ENCODE measurements at regions not wholly inside any gene's neighbourhood (a gene's known extent, or its start where the extent isn't known, plus 50 kb on each side); places are given as distances from the start of the nearest gene placed in this dataset.
A peak's percentile ranks its signal among the peaks of the same experiment; 100 is the strongest.
"Not testable (repeated sequence)": the region's sequence is repeated elsewhere in the genome, so short reads cannot be mapped to it uniquely, and the experiment has no call there.

- DNase-seq (ENCODE audit: low read depth): no peak
Observed at GRCh38 chr6:169101036-169101805, 152.4 kb downstream of the THBS2 start.

- DNase-seq (ENCODE audit: low read depth): no peak
Observed at GRCh38 chr6:169099411-169100202, 154.0 kb downstream of the THBS2 start.

DNA sequence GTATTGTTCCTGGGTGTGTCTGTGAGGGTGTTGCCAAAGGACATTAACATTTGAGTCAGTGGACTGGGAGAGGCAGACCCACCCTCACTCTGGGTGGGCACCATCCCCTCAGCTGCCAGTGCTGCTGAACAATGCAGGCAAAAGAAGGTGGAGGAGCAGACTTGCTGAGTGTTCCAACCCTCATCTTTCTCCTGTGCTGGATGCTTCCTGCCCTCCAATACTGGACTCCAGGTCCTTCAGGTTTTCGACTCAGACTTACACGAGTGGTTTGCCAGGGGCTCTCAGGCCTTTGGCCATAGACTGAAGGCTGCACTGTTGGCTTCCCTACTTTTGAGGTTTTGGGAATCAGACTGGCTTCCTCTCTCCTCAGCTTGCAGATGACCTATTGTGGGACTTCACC, 155.0 kb downstream of the THBS2 start:
- not testable (repeated sequence) for DNase-seq (ENCODE audit: low read depth)

- DNase-seq (ENCODE audit: low read depth): no peak
Observed at GRCh38 chr6:169098116-169098515, 155.5 kb downstream of the THBS2 start.

- DNase-seq (ENCODE audit: low read depth): peak; percentile 97
Observed at GRCh38 chr6:169097381-169097959, 156.2 kb downstream of the THBS2 start.

DNA sequence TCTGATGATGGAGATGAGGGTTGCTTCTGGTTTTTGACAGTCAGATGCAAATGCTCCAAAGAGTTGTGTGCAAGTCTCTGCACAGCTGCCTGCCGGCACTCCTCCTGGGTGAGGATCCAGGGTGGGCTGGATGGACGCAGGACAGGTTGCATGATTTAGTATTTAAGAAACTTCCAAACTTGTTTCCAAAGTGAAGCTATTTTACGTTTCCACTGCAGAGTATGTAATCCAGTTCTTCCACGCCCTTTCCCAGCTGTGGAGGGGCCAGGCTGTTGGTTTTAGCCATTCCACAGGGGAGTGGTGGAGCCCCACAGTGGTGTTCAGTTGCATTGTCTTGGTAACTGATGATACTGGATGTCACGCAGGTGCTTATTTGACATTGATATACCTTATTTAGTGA, 157.3 kb downstream of the THBS2 start:
- DNase-seq (ENCODE audit: low read depth): no peak

DNA sequence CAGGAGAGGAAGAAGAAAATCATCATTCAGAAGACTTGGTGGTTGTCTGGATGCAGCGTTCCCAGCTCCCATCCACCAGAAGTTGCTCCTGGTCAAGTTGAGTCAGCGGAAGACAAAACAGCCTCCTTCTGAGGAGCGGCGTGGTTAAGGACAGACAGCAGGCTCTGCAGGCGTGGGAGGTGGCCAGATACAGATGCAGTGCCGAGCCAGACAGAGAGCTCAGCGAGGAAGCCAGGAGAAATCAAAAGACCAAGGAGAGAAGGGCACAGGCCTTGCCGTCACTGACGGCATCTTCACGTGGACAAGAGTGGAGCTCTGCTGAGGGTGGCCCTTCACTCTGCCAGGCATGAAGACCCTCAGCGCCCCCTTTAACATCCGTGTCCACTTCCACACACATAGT, 158.5 kb downstream of the THBS2 start:
- no peak for DNase-seq (ENCODE audit: low read depth)

DNA sequence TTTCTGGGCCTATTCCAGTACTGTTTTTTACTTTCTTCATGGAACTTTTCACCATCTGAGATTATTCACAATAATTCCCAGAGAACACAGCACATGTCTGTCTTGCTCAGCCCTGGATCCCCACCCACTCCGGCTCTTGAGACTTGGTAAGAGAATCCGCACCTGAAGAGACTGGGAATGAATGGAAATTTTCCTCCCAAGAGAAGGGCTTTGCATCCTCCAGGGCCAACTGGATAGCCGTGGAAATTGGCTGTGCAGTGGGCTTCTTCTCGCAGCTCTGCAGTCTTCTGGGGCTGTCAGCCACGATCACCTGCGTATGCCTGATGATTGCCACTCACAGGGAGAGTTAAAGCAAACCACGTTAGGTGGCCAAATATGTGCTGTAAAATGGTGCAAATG, 159.1 kb downstream of the THBS2 start:
- no peak for DNase-seq (ENCODE audit: low read depth)

- no peak for DNase-seq (ENCODE audit: low read depth)
Observed at GRCh38 chr6:169093770-169094551, 159.7 kb downstream of the THBS2 start.

DNA sequence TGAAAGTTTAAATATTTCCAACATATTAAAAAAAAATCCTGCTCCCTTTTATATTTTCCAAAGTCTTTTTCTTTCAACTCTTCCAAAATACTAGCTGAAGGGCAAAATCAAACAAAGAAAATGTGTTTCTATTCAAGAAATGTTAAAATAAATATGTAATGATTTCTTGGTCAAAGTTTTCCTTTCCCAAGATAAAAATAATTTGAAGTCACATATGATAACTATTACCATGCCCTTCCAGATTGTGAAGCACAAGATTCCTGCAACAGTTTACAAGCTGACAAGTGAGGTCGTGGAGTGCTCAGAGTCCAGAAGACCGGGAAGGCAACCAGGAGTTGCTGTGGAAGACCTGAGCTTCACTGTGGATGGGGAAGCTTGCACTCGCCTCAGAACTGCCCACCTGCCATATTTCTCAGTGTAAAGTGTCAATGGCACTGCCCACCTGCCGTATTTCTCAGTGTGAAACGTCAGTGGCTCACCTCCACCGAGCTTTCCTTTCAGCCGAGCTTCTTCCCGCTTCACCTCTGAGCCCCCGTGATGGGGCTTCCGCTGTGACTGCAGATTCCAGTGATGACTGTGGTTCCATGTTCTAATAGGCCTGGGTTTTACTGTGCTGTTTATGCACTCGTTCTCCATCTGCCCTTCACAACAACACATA, 160.5 kb downstream of the THBS2 start:
- no peak for DNase-seq (ENCODE audit: low read depth)

DNA sequence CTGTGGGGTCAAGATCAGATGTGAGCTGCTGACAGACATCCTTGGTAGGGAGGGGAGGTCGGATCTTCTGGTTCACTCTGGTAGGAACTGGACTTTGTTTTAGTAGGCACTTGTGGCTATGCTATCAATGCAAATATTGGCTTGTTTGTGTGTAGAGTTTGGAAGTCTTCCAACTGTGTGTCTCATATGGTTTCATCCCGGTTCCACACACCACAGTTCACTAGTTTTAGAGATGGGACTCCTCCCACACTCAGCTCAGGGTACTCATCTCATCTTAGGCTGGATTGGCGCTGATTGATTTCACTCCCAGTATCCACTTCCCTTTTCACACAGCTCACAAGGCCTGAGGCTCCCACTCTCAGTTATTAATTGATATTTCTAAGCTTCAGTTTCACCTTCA, 161.3 kb downstream of the THBS2 start:
- no peak for DNase-seq (ENCODE audit: low read depth)

- not testable (repeated sequence) for DNase-seq (ENCODE audit: low read depth)
Observed at GRCh38 chr6:169090514-169091127, 163.0 kb downstream of the THBS2 start.

GRCh38 chr6:169088762-169089161, 164.9 kb downstream of the THBS2 start:
- DNase-seq (ENCODE audit: low read depth): no peak

DNA sequence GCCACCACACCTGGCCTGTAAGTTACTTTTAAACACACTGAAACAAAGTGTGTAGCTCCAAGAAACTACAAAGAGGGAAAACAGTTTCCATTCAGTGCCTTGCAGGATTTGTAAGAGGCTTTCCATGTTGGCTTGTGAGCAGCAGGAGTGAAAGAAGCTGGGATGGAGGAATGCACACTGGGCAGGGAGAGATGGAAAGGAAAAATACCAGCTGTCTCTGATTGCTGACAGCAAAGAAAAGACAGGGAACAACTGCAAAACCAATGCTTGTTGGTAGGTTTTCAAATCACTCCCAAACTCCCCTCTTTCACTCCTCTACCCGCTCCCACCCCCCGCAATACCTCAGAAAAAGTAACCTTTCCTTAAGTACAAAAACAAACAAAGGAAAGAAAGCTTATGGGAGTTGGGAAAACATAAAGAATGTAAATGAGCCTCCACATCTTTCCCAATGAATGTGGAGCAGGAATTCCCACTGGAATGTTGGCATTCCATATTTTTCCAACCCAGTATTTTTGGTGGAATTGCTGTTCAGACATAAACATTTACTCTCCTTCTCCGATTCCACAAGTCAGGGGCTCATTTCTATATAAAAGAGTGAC, 166.1 kb downstream of the THBS2 start:
- DNase-seq (ENCODE audit: low read depth): no peak

- not testable (repeated sequence) for DNase-seq (ENCODE audit: low read depth)
Observed at GRCh38 chr6:169086616-169087015, 167.0 kb downstream of the THBS2 start.

DNA sequence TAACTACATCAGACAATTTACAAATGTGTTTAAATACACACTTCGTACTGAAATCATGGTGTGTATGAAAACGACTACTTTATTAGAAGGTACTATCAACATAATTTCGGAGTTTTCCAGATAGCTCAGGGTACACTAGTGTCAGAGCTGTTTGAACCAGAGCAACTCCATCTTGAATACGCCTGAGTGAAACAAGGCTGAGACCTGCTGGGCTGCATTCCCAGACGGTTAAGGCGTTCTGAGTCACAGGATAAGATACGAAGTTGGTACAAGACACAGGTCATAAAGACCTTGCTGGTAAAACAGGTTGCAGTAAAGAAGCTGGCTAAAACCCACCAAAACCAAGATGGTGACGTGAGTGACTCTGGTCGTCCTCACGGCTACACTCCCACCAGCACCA, 167.6 kb downstream of the THBS2 start:
- DNase-seq (ENCODE audit: low read depth): no peak

GRCh38 chr6:169085466-169085865, 168.2 kb downstream of the THBS2 start:
- DNase-seq (ENCODE audit: low read depth): no peak

GRCh38 chr6:169084557-169084956, 169.1 kb downstream of the THBS2 start:
- not testable (repeated sequence) for DNase-seq (ENCODE audit: low read depth)

GRCh38 chr6:169084067-169084466, 169.6 kb downstream of the THBS2 start:
- no peak for DNase-seq (ENCODE audit: low read depth)

DNA sequence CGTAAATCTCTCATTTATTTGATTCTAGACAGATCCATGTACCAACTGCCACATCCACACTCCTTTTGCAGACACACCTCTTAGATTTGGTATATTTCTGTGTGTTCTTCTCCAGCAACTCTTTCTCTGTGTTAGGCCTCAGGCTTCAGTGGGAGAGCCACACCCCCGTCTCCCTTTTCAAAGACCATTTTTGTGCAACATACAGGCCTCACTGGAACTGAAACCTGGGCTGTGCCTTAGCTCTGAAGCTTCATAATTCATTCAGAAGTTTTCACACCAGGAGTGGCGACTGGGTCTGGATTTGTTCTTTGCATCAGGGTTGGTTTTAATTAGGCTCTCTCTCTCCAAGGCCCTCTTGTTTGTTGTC, 170.2 kb downstream of the THBS2 start:
- DNase-seq (ENCODE audit: low read depth): no peak

Data from non-pigmented ciliary epithelial cell (primary cell).